Osteoblast (primary cell): ENCODE measurements at regions not wholly inside any gene's neighbourhood (a gene's known extent, or its start where the extent isn't known, plus 50 kb on each side); places are given as distances from the start of the nearest gene placed in this dataset.

Experiments used
- DNase-seq: peaks from one replicate; pipeline ENCODE4 v3.0.0; 2011; ENCODE audit warnings: low spot score, mixed read lengths; ENCODE audit not compliant: insufficient read length; ENCODE audit errors: missing footprints
- H2AFZ ChIP-seq: 2 replicates; pipeline ENCODE4 v1.6.0; 2011; ENCODE audit warnings: mild to moderate bottlenecking, low read length
- H3K27ac ChIP-seq: 2 replicates; pipeline ENCODE4 v1.5.1; 2011; ENCODE audit warnings: mild to moderate bottlenecking, low read depth, low read length, moderate library complexity
- H3K27me3 ChIP-seq: 2 replicates; pipeline ENCODE4 v1.6.0; 2012; ENCODE audit warnings: mild to moderate bottlenecking, control low read depth, inconsistent platforms, low read length, moderate library complexity; ENCODE audit not compliant: insufficient read depth
- H3K36me3 ChIP-seq: 2 replicates; pipeline ENCODE4 v1.5.1; 2011; ENCODE audit warnings: mild to moderate bottlenecking, low read length, control low read depth, moderate library complexity; ENCODE audit not compliant: insufficient read depth
- H3K4me1 ChIP-seq: 2 replicates; pipeline ENCODE4 v1.5.1; 2011; ENCODE audit warnings: mild to moderate bottlenecking, low read length, control low read depth, moderate library complexity; ENCODE audit not compliant: insufficient read depth
- H3K4me2 ChIP-seq: 2 replicates; pipeline ENCODE4 v1.6.0; 2011; ENCODE audit warnings: mild to moderate bottlenecking, low read length; ENCODE audit not compliant: insufficient read depth
- H3K4me3 ChIP-seq: fragments of 200-600 bp; sonication (generic); 3 replicates; pipeline ENCODE4 v1.5.1; 2012; ENCODE audit warnings: mild to moderate bottlenecking, low read length, inconsistent platforms; ENCODE audit not compliant: insufficient read depth
- H3K79me2 ChIP-seq: 2 replicates; pipeline ENCODE4 v1.6.0; 2012; ENCODE audit warnings: mild to moderate bottlenecking, low read length, control low read depth, inconsistent platforms; ENCODE audit not compliant: insufficient read depth
- H3K9me3 ChIP-seq: 2 replicates; pipeline ENCODE4 v1.5.1; 2011; ENCODE audit warnings: low read depth, low read length, control low read depth
- H4K20me1 ChIP-seq: 2 replicates; pipeline ENCODE4 v1.6.0; 2012; ENCODE audit warnings: mild to moderate bottlenecking, low read length, control low read depth; ENCODE audit not compliant: insufficient read depth
- TF ChIP-seq, protein P1 (sequence below): IDR thresholded peaks from 2 replicates; pipeline ENCODE4 v1.5.1; 2011; ENCODE audit warnings: mild to moderate bottlenecking, low read depth, low read length, moderate library complexity; ENCODE audit errors: extremely low read depth

DNA sequence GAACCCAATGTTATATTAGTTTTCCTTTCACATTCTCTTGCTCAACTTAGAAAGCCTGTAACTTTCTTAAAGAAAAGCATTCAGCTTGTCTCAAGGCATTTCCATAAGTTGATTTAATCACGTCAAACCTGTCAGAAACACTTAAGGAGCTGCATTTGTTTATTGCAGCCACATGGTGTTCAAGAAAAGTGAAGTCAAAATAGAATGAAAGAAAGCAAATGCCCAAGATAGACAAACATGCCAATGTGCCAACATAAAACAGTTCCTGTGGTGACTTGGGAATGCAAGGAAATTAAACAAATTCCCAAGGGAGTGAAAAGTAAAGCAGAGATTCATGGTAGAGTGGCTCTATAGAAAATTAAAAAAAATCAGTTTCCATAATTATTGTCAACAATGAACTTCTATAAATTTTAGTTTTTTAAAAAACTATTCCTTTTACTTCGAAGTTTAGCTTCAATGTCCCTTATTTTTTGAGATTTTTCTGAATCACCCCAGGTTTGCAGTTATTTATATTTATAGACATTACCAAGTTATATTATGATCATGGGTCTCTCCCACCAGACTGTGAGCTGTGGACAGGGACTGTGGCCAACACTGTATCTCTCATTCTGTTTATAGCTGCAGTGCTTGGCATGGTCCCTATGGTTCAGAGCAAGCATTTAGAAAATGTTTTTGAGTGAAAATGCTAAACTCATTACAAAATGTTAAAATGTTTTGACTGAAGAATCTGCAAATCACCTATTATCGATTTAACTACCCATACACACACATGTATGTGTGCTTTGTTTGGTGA lies 887.4 kb downstream of the REEP3 start:
- no peaks in the 10 kb centered on the region for H3K4me1 ChIP-seq
- TF ChIP-seq, protein P1, sequence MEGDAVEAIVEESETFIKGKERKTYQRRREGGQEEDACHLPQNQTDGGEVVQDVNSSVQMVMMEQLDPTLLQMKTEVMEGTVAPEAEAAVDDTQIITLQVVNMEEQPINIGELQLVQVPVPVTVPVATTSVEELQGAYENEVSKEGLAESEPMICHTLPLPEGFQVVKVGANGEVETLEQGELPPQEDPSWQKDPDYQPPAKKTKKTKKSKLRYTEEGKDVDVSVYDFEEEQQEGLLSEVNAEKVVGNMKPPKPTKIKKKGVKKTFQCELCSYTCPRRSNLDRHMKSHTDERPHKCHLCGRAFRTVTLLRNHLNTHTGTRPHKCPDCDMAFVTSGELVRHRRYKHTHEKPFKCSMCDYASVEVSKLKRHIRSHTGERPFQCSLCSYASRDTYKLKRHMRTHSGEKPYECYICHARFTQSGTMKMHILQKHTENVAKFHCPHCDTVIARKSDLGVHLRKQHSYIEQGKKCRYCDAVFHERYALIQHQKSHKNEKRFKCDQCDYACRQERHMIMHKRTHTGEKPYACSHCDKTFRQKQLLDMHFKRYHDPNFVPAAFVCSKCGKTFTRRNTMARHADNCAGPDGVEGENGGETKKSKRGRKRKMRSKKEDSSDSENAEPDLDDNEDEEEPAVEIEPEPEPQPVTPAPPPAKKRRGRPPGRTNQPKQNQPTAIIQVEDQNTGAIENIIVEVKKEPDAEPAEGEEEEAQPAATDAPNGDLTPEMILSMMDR: no peak
- no peak overlapping the region for H3K27ac ChIP-seq
- H3K27me3 ChIP-seq: no peaks in the 10 kb centered on the region
- no peaks in the 10 kb centered on the region for H3K36me3 ChIP-seq
- H3K9me3 ChIP-seq: no peaks in the 10 kb centered on the region
- no peak overlapping the region for H3K4me2 ChIP-seq
- H3K4me3 ChIP-seq: no peak overlapping the region
- H3K79me2 ChIP-seq: no peaks in the 10 kb centered on the region
- DNase-seq: no peak
- H4K20me1 ChIP-seq: no peaks in the 10 kb centered on the region
- H2AFZ ChIP-seq: no peak overlapping the region

DNA sequence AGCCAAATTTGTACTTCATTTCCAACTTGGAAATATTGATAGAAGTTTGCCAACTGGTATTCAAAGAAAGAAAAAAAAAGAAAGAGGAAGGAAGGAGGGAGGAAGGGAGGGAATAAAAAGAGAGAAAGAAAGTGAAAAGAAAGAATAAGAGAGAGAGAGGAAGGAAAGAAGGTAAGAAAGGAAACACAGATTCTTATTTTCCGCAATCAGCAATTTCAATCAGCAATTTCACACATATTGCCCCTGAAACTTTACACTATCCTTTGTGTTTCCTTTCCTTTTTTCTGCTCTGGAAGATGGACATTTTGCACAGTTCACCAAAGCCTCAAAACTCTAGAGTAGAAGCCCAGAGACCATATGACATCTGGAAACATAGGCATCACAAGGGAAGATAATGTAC lies 888.1 kb downstream of the REEP3 start:
- Histone ChIP-seq H4K20me1 (no peaks in the 10 kb centered on the region), H3K4me3 (no peak overlapping the region), H3K27me3 (no peaks in the 10 kb centered on the region), H3K4me1 (no peaks in the 10 kb centered on the region), H3K4me2 (no peak overlapping the region), H3K27ac (no peak overlapping the region), H2AFZ (no peak overlapping the region), H3K9me3 (no peaks in the 10 kb centered on the region), H3K79me2 (no peaks in the 10 kb centered on the region), H3K36me3 (no peaks in the 10 kb centered on the region)
- TF ChIP-seq, protein P1: no peak
- no peak for DNase-seq

DNA sequence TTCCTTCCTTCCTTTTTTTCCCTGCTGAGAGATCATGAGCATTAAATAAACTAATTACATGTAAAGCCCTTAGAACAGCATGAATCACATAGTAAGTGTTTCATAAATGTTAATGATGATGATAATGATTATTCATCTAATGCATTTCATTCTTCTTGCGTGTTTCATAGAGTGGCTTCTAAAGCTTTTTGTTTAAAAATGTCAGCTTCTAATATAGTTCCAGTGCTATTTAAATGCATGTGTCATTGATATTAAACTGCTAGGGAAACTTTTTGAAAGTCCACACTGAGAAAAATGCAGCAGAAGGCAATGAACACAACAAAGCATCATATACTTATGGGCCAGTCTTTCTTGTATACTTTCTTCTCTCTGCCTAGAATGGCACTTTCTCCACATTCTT lies 894.8 kb downstream of the REEP3 start:
- H3K4me3 ChIP-seq: no peak overlapping the region
- H2AFZ ChIP-seq: no peak overlapping the region
- H3K4me2 ChIP-seq: no peak overlapping the region
- H3K79me2 ChIP-seq: no peaks in the 10 kb centered on the region
- H3K36me3 ChIP-seq: no peaks in the 10 kb centered on the region
- H3K4me1 ChIP-seq: no peaks in the 10 kb centered on the region
- no peaks in the 10 kb centered on the region for H4K20me1 ChIP-seq
- TF ChIP-seq, protein P1: no peak
- DNase-seq: no peak
- no peaks in the 10 kb centered on the region for H3K9me3 ChIP-seq
- H3K27ac ChIP-seq: no peak overlapping the region
- H3K27me3 ChIP-seq: no peaks in the 10 kb centered on the region

DNA sequence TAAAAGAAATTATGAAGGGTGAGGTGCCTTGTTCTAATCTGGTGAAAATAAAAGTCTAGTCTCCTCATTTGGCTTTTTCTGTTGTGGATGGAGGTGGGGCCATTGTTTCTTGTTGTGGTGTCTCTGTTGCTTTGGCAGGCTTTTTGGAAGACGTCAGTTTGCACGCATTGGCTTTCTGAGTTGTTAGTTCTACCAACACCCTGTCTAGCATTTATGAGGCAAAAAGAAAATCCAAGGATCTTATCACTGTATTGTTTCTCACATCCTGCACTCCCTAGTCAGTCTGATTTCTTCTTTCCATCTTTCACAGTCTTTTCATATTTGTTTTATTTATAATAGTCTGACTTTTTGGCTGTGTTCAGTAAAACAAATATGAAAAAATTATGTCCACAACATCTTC lies 898.3 kb downstream of the REEP3 start:
- no peaks in the 10 kb centered on the region for H4K20me1 ChIP-seq
- H3K79me2 ChIP-seq: no peaks in the 10 kb centered on the region
- TF ChIP-seq, protein P1: no peak
- H3K4me1 ChIP-seq: no peaks in the 10 kb centered on the region
- no peak overlapping the region for H3K4me3 ChIP-seq
- H3K27ac ChIP-seq: no peak overlapping the region
- no peak overlapping the region for H3K4me2 ChIP-seq
- no peaks in the 10 kb centered on the region for H3K9me3 ChIP-seq
- H3K36me3 ChIP-seq: no peaks in the 10 kb centered on the region
- no peak for DNase-seq
- no peaks in the 10 kb centered on the region for H3K27me3 ChIP-seq
- H2AFZ ChIP-seq: no peak overlapping the region
